ENCODE measurements at regions not wholly inside any gene's neighbourhood (a gene's known extent, or its start where the extent isn't known, plus 50 kb on each side); places are given as distances from the start of the nearest gene placed in this dataset.
"Not testable (repeated sequence)": the region's sequence is repeated elsewhere in the genome, so short reads cannot be mapped to it uniquely, and the experiment has no call there.

- not testable (repeated sequence) for DNase-seq (ENCODE audit: low read depth); H3K4me3 ChIP-seq (ENCODE audit: low read length)
These were observed 55.2 kb downstream of the GOLGA8B start for GRCh38 chr15:34528055-34528754.

GRCh38 chr15:34527641-34528040 is 55.8 kb downstream of the GOLGA8B start:
- not testable (repeated sequence) for DNase-seq (ENCODE audit: low read depth); H3K4me3 ChIP-seq (ENCODE audit: low read length)

DNA sequence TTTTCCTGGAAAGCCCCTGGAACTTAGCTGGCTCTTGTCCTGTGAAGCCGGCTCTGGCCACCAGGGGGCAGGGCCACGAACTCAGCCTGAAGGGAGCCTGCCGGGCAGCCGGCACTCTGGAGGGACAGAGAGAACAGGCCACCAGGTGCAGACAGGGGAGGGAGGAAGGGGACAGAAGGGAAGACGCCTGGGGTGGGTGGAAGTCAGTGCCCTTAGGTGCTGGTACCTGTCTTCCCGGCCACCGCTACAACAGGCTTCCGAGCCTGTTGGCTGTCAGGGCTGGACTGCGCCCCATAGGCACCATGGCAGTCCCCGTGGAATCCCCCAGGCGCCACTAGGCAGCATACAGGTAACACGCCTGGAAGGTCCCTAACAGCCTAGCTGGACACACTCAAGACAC is 59.6 kb downstream of the GOLGA8B start:
- TF ChIP-seq, protein P1, sequence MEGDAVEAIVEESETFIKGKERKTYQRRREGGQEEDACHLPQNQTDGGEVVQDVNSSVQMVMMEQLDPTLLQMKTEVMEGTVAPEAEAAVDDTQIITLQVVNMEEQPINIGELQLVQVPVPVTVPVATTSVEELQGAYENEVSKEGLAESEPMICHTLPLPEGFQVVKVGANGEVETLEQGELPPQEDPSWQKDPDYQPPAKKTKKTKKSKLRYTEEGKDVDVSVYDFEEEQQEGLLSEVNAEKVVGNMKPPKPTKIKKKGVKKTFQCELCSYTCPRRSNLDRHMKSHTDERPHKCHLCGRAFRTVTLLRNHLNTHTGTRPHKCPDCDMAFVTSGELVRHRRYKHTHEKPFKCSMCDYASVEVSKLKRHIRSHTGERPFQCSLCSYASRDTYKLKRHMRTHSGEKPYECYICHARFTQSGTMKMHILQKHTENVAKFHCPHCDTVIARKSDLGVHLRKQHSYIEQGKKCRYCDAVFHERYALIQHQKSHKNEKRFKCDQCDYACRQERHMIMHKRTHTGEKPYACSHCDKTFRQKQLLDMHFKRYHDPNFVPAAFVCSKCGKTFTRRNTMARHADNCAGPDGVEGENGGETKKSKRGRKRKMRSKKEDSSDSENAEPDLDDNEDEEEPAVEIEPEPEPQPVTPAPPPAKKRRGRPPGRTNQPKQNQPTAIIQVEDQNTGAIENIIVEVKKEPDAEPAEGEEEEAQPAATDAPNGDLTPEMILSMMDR (conservative IDR thresholded peaks at IDR 0.05; ENCODE audit: low read depth, low read length): peak; percentile 7
- DNase-seq (ENCODE audit: low read depth); H3K4me3 ChIP-seq (ENCODE audit: low read length): not testable (repeated sequence)

DNA sequence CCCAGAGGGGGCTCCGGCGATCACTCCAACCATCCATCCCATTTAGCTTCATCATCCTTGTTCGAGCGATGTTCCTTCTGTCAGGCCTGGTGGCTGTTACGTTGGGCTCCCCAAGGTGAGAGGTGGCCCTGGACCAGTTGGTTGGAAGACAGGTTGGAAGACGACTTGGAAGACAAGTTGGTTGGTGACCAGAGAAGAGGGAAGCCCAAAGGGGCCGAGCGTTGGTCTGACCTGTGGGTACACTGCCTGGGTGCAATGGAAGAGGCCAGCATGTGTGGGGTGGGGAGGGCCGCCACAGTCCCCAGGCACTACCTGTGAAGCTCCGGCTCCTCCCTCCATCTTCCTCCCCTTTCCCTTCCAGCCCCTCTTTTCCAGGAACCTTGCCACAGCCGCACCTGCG is 60.9 kb downstream of the GOLGA8B start:
- not testable (repeated sequence) for DNase-seq (ENCODE audit: low read depth); H3K4me3 ChIP-seq (ENCODE audit: low read length)

DNA sequence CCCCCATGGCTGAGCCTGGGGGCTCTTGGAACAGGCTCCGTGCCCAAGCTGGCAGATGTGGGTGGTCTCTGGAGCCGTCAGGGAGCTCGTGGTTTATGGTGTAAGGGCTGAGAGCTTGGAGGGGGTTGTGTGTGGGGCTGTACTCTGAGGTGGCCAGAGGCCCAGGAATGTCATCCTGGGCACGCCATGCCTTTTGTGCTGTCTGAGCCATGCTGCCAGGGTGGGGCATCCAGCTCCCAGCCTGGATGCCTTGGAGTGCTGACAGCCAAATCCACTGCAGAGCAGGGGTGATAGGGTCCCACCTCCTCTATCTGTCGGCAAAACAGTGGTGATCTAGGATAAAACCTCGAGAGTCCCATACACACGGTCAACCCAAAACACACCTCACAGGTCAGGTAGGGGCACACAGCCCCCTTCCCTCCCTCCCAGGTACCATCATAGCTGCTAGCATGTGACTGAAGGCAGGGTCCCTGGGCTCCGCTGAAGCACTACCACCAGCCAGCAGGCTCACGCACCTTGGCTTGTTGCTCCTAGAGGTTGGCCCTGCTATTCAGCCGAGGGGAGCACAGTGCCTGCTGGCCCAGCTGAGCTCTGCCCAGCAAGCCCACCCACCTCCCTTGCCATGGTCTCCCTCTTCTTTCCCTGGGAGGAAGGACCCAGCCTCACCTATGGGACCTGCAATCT is 61.5 kb downstream of the GOLGA8B start:
- not testable (repeated sequence) for DNase-seq (ENCODE audit: low read depth)

DNA sequence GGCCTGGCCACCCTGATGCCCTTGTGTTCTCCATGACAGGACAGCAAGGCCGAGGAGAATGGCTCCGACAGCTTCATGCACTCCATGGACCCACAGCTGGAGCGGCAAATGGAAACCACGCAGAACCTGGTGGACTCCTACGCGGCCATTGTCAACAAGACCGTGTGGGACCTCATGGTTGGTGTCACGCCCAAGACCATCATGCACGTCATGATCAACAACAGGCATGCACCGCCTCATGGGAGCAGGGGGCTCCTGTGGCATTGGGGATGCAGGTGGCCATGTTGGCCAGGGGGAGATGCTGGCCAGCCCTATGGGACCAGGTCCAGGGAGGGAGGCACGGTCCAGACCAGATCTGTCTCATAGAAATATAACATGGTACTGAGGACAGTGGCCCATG is 62.9 kb downstream of the GOLGA8B start:
- no peak for DNase-seq (ENCODE audit: low read depth)
- TF ChIP-seq, protein P1 (conservative IDR thresholded peaks at IDR 0.05; ENCODE audit: low read depth, low read length): no peak
- no peak overlapping the region for H3K4me3 ChIP-seq (ENCODE audit: low read length)

More for the DNA sequence above, 61.5 kb downstream of the GOLGA8B start:
- not testable (repeated sequence) for H3K4me3 ChIP-seq (ENCODE audit: low read length)

DNA sequence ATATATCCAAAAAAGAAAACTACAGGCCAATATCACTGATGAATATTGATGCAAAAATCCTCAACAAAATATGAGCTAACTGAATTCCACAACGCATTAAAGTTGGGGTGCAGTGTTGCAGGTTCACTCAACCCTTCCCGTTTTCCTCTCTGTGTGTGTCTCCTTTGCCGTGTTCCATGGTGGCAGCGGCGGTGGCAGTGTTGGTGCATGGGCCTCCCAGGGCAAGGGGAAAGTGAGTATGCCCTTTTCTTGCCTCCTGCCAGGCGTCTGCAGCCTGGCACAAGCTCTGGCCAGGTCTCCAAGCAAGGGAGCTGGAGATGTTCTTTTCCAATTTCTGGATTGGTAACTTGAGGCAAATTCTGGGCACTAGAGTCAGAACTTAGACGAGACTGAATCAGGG is 63.4 kb downstream of the GOLGA8B start:
- H3K4me3 ChIP-seq (ENCODE audit: low read length); DNase-seq (ENCODE audit: low read depth): not testable (repeated sequence)

DNA sequence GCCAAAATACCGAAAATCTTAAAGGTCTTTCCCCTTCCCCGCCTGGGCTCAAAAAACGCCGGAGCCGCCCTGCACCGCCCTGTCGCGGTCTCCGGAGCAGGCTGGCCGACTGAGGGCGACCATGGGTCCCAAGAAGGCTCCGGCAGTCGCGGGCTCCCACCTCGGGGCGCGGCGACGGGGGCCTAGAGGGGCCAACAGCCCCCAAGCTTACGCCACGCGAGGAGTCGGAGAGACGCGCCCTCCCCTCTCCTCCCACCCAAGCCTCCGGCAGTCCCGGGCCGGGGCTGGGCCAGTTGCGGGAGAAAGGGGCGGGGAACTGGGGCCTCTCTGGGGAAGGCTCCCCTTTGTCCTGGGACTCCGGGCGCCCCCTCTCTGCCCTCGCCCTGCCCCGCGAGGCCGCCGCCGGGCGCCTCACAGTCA is 69.2 kb downstream of the GOLGA8B start:
- TF ChIP-seq, protein P1 (conservative IDR thresholded peaks at IDR 0.05; ENCODE audit: low read depth, low read length): no peak
- peak overlapping the region; percentile 65 for H3K4me3 ChIP-seq (ENCODE audit: low read length)
- DNase-seq (ENCODE audit: low read depth): peak; percentile 2

GRCh38 chr15:34512628-34513027 is 70.8 kb downstream of the GOLGA8B start:
- TF ChIP-seq, protein P1 (conservative IDR thresholded peaks at IDR 0.05; ENCODE audit: low read depth, low read length): no peak
- H3K4me3 ChIP-seq (ENCODE audit: low read length): no peak overlapping the region
- DNase-seq (ENCODE audit: low read depth): no peak

GRCh38 chr15:34501131-34501530 is 63.5 kb upstream of the GOLGA8A start:
- TF ChIP-seq, protein P1 (conservative IDR thresholded peaks at IDR 0.05; ENCODE audit: low read depth, low read length): no peak
- DNase-seq (ENCODE audit: low read depth): no peak
- H3K4me3 ChIP-seq (ENCODE audit: low read length): no peak overlapping the region
